HG03565 (cell line): ENCODE measurements at regions not wholly inside any gene's neighbourhood (a gene's known extent, or its start where the extent isn't known, plus 50 kb on each side); places are given as distances from the start of the nearest gene placed in this dataset.

ENCODE experiments used
- ATAC-seq: cut with Tn5 transposase; IDR thresholded peaks from one replicate; pipeline ENCODE4 v1.9.1; 2021; ENCODE audit warnings: mild to moderate bottlenecking, moderate library complexity; ENCODE audit not compliant: unreplicated experiment

GRCh38 chr11:134719397-134719796 lies 307.4 kb upstream of the B3GAT1 start:
- no peak for ATAC-seq

- no peak for ATAC-seq
Observed at GRCh38 chr11:134716582-134716981, 304.5 kb upstream of the B3GAT1 start.

- no peak for ATAC-seq
Observed at GRCh38 chr11:134714021-134714656, 302.1 kb upstream of the B3GAT1 start.

GRCh38 chr11:134712228-134713145 lies 300.4 kb upstream of the B3GAT1 start:
- no peak for ATAC-seq

GRCh38 chr11:134711588-134711987 lies 299.5 kb upstream of the B3GAT1 start:
- ATAC-seq = no peak

- no peak for ATAC-seq
Observed at GRCh38 chr11:134710861-134711407, 298.9 kb upstream of the B3GAT1 start.

- no peak for ATAC-seq
Observed at GRCh38 chr11:134705858-134706257, 293.8 kb upstream of the B3GAT1 start.

GRCh38 chr11:134702827-134703226 lies 290.8 kb upstream of the B3GAT1 start:
- ATAC-seq = no peak

GRCh38 chr11:134701564-134702165 lies 289.6 kb upstream of the B3GAT1 start:
- ATAC-seq = no peak

GRCh38 chr11:134700101-134700640 lies 288.1 kb upstream of the B3GAT1 start:
- ATAC-seq = no peak

GRCh38 chr11:134696455-134696854 lies 284.4 kb upstream of the B3GAT1 start:
- no peak for ATAC-seq

GRCh38 chr11:134691985-134692384 lies 279.9 kb upstream of the B3GAT1 start:
- no peak for ATAC-seq

- ATAC-seq = no peak
Observed at GRCh38 chr11:134691295-134691873, 279.3 kb upstream of the B3GAT1 start.

GRCh38 chr11:134689886-134690285 lies 277.8 kb upstream of the B3GAT1 start:
- no peak for ATAC-seq

- ATAC-seq = no peak
Observed at GRCh38 chr11:134687548-134687947, 275.5 kb upstream of the B3GAT1 start.

GRCh38 chr11:134686460-134687061 lies 274.5 kb upstream of the B3GAT1 start:
- no peak for ATAC-seq

- ATAC-seq = no peak
Observed at GRCh38 chr11:134685793-134686380, 273.8 kb upstream of the B3GAT1 start.

GRCh38 chr11:134684576-134684975 lies 272.5 kb upstream of the B3GAT1 start:
- no peak for ATAC-seq

- no peak for ATAC-seq
Observed at GRCh38 chr11:134683860-134684259, 271.8 kb upstream of the B3GAT1 start.

- ATAC-seq = no peak
Observed at GRCh38 chr11:134682577-134682976, 270.5 kb upstream of the B3GAT1 start.
